MM.1S (cell line): ENCODE measurements at regions not wholly inside any gene's neighbourhood (a gene's known extent, or its start where the extent isn't known, plus 50 kb on each side); places are given as distances from the start of the nearest gene placed in this dataset.

ENCODE experiments used
- DNase-seq: peaks from one replicate; pipeline ENCODE4 v3.0.0-alpha.2; 2015
- H2AFZ ChIP-seq: fragments of 300-600 bp; sonication (generic); 2 replicates; pipeline ENCODE4 v1.6.0; 2016; ENCODE audit warnings: antibody characterized with exemption, low read length
- H3F3A ChIP-seq: fragments of 300-600 bp; sonication (generic); 2 replicates; pipeline ENCODE4 v1.6.1; 2016; ENCODE audit warnings: mild to moderate bottlenecking, antibody characterized with exemption, low read length, moderate library complexity, mixed read lengths; ENCODE audit not compliant: insufficient read depth
- H3K27ac ChIP-seq: fragments of 300-600 bp; sonication (generic); 2 replicates; pipeline ENCODE4 v1.5.1; 2016; ENCODE audit warnings: mild to moderate bottlenecking, low read length
- H3K27me3 ChIP-seq: fragments of 300-600 bp; sonication (generic); replicated peaks from 2 replicates; pipeline ENCODE4 v1.6.0; 2016; ENCODE audit warnings: low read length; ENCODE audit not compliant: insufficient read depth
- H3K36me3 ChIP-seq: fragments of 300-600 bp; sonication (generic); replicated peaks from 2 replicates; pipeline ENCODE4 v1.6.1; 2016; ENCODE audit warnings: mild to moderate bottlenecking, low read length, mixed read lengths; ENCODE audit not compliant: insufficient read depth
- H3K4me1 ChIP-seq: fragments of 300-600 bp; sonication (generic); 2 replicates; pipeline ENCODE4 v1.6.1; 2016; ENCODE audit warnings: low read length, mixed read lengths
- H3K4me2 ChIP-seq: fragments of 300-600 bp; sonication (generic); 2 replicates; pipeline ENCODE4 v1.6.0; 2016; ENCODE audit warnings: low read depth, low read length
- H3K4me3 ChIP-seq: fragments of 300-600 bp; sonication (generic); 2 replicates; pipeline ENCODE4 v1.5.1; 2016; ENCODE audit warnings: low read length, mixed read lengths
- H3K79me2 ChIP-seq: fragments of 300-600 bp; sonication (generic); 2 replicates; pipeline ENCODE4 v1.6.1; 2016; ENCODE audit warnings: mixed run types, low read length, mixed read lengths
- H3K9ac ChIP-seq: fragments of 300-600 bp; sonication (generic); 2 replicates; pipeline ENCODE4 v1.6.1; 2016; ENCODE audit warnings: low read length, mixed read lengths
- H3K9me2 ChIP-seq: fragments of 300-600 bp; sonication (generic); replicated peaks from 2 replicates; pipeline ENCODE4 v1.6.1; 2016; ENCODE audit warnings: mild to moderate bottlenecking, low read length, mixed read lengths; ENCODE audit not compliant: insufficient read depth
- H3K9me3 ChIP-seq: fragments of 300-600 bp; sonication (generic); replicated peaks from 2 replicates; pipeline ENCODE4 v1.6.1; 2016; ENCODE audit warnings: mild to moderate bottlenecking, low read length, mixed read lengths; ENCODE audit not compliant: insufficient read depth
- H4K20me1 ChIP-seq: fragments of 300-600 bp; sonication (generic); 2 replicates; pipeline ENCODE4 v1.6.1; 2016; ENCODE audit warnings: mild to moderate bottlenecking, low read length, moderate library complexity, mixed read lengths; ENCODE audit not compliant: insufficient read depth
- CTCF ChIP-seq: fragments of 300-600 bp; sonication (generic); IDR thresholded peaks from 2 replicates; pipeline ENCODE4 v1.5.1; 2016; ENCODE audit warnings: antibody characterized with exemption, low read length, mixed read lengths
- EZH2 ChIP-seq: fragments of 300-600 bp; sonication (generic); optimal IDR thresholded peaks from 2 replicates; pipeline ENCODE3; 2017; ENCODE audit warnings: low read depth, mild to moderate bottlenecking, antibody characterized with exemption, low read length, mixed read lengths
- EZH2phosphoT487 ChIP-seq: fragments of 300-600 bp; sonication (generic); IDR thresholded peaks from 2 replicates; pipeline ENCODE4 v1.6.1; 2018; ENCODE audit warnings: antibody characterized with exemption, low read length

- Histone ChIP-seq H3K9me3 (no peaks in the 10 kb centered on the region), H3K9me2 (no peaks in the 10 kb centered on the region), H3K4me2 (no peak overlapping the region), H3F3A (no peaks in the 10 kb centered on the region), H3K9ac (no peak overlapping the region), H3K36me3 (no peaks in the 10 kb centered on the region; the same call in 1 of the 2 replicates), H3K4me1 (peaks cover 6% of the 10 kb centered on the region), H3K4me3 (no peak overlapping the region), H2AFZ (no peak overlapping the region), H3K79me2 (no peaks in the 10 kb centered on the region), H4K20me1 (no peaks in the 10 kb centered on the region), H3K27me3 (no peaks in the 10 kb centered on the region), H3K27ac (no peak overlapping the region)
- DNase-seq = no peak
- TF ChIP-seq EZH2phosphoT487 = no peak
- no peak for TF ChIP-seq EZH2
- TF ChIP-seq CTCF = no peak
Measured at GRCh38 chr12:46898152-46898931, 72.5 kb upstream of the SLC38A4 start.

- no peaks in the 10 kb centered on the region for H3F3A ChIP-seq
- no peaks in the 10 kb centered on the region for H3K27me3 ChIP-seq
- H3K9ac ChIP-seq = no peak overlapping the region
- TF ChIP-seq EZH2phosphoT487 (no peak), EZH2 (no peak), CTCF (no peak)
- no peak overlapping the region for H3K4me3 ChIP-seq
- H3K9me2 ChIP-seq = no peaks in the 10 kb centered on the region
- H3K9me3 ChIP-seq = no peaks in the 10 kb centered on the region
- no peak for DNase-seq
- no peaks in the 10 kb centered on the region for H4K20me1 ChIP-seq
- peaks cover 6% of the 10 kb centered on the region for H3K4me1 ChIP-seq
- no peak overlapping the region for H3K4me2 ChIP-seq
- no peak overlapping the region for H2AFZ ChIP-seq
- H3K27ac ChIP-seq = no peak overlapping the region
- H3K79me2 ChIP-seq = no peaks in the 10 kb centered on the region
- H3K36me3 ChIP-seq = no peaks in the 10 kb centered on the region; the same call in 1 of the 2 replicates
Measured at GRCh38 chr12:46898989-46899388, 73.2 kb upstream of the SLC38A4 start.

- no peaks in the 10 kb centered on the region for H3K9me3 ChIP-seq
- peaks cover 6% of the 10 kb centered on the region for H3K4me1 ChIP-seq
- no peak overlapping the region for H3K4me3 ChIP-seq
- H3F3A ChIP-seq = no peaks in the 10 kb centered on the region
- no peaks in the 10 kb centered on the region for H3K79me2 ChIP-seq
- no peaks in the 10 kb centered on the region for H3K27me3 ChIP-seq
- no peak overlapping the region for H3K9ac ChIP-seq
- no peak overlapping the region for H3K27ac ChIP-seq
- DNase-seq = peak; percentile 32
- 0 out of 2 replicates have a peak overlapping the region, but pooled peaks have one; percentile 1 for H3K4me2 ChIP-seq
- no peak for TF ChIP-seq EZH2phosphoT487
- no peak for TF ChIP-seq CTCF
- no peak for TF ChIP-seq EZH2
- no peaks in the 10 kb centered on the region; the same call in 1 of the 2 replicates for H3K36me3 ChIP-seq
- no peaks in the 10 kb centered on the region for H3K9me2 ChIP-seq
- H4K20me1 ChIP-seq = no peaks in the 10 kb centered on the region
- no peak overlapping the region for H2AFZ ChIP-seq
Measured at GRCh38 chr12:46900734-46901463, 75.1 kb upstream of the SLC38A4 start.
